Prostate gland (tissue), 2 donors: ENCODE measurements at regions not wholly inside any gene's neighbourhood (a gene's known extent, or its start where the extent isn't known, plus 50 kb on each side); places are given as distances from the start of the nearest gene placed in this dataset.

Experiments used
- CTCF ChIP-seq, 4 experiments: fragments of 200-600 bp in 2 of 4; fragments of 450-650 bp in 2 of 4; sonication (generic) in 2 of 4; IDR thresholded peaks; 1 replicate in 3 of 4; 2 replicates in 1 of 4; pipeline ENCODE4 v1.5.1; 2016 to 2019; ENCODE audit warnings: antibody characterized with exemption in 4 of 4, mild to moderate bottlenecking in 2 of 4, moderate library complexity in 2 of 4
- POLR2A ChIP-seq: fragments of 450-650 bp; IDR thresholded peaks from one replicate; pipeline ENCODE4 v1.6.1; 2016; ENCODE audit warnings: antibody characterized with exemption, mild to moderate bottlenecking
- POLR2AphosphoS5 ChIP-seq: sonication (generic); formaldehyde crosslinking; IDR thresholded peaks from one replicate; pipeline ENCODE4 v1.6.1; 2017; ENCODE audit warnings: antibody characterized with exemption

GRCh38 chr5:54704825-54705224 lies 187.3 kb downstream of the SNX18 start:
- TF ChIP-seq CTCF (IDR thresholded peaks at IDR 0.05) (no peak), POLR2AphosphoS5 (no peak), POLR2A (no peak)
